ENCODE measurements at regions not wholly inside any gene's neighbourhood (a gene's known extent, or its start where the extent isn't known, plus 50 kb on each side); places are given as distances from the start of the nearest gene placed in this dataset.

GRCh38 chr14:66311058-66311457, 175.1 kb upstream of the CCDC196 start:
- no peak for TF ChIP-seq CTCF (IDR thresholded peaks at IDR 0.05)
- TF ChIP-seq POLR2A (IDR thresholded peaks at IDR 0.05), result no peak

Data from uterus (tissue), 2 donors.